Fibroblast of villous mesenchyme (primary cell): ENCODE measurements at regions not wholly inside any gene's neighbourhood (a gene's known extent, or its start where the extent isn't known, plus 50 kb on each side); places are given as distances from the start of the nearest gene placed in this dataset.

Experiments
- DNase-seq: peaks from one replicate; pipeline ENCODE4 v3.0.0-alpha.2; 2010; ENCODE audit warnings: low read depth
- H3K4me3 ChIP-seq: 2 replicates; pipeline ENCODE4 v1.5.1; 2011; ENCODE audit warnings: low read depth, mild to moderate bottlenecking, low read length
- CTCF ChIP-seq: IDR thresholded peaks from 2 replicates; pipeline ENCODE4 v1.5.1; 2012; ENCODE audit warnings: low read depth, mild to moderate bottlenecking, low read length; ENCODE audit not compliant: insufficient read depth

- DNase-seq: no peak
- TF ChIP-seq CTCF: no peak
- H3K4me3 ChIP-seq: no peak overlapping the region
These were observed 439.0 kb downstream of the GPM6A start for GRCh38 chr4:175373031-175373430.

- no peak for TF ChIP-seq CTCF
- DNase-seq: no peak
- no peak overlapping the region for H3K4me3 ChIP-seq
These were observed 437.6 kb downstream of the GPM6A start for GRCh38 chr4:175374459-175374858.

- no peak overlapping the region for H3K4me3 ChIP-seq
- TF ChIP-seq CTCF: no peak
- DNase-seq: no peak
These were observed 435.6 kb downstream of the GPM6A start for GRCh38 chr4:175376287-175376977.

GRCh38 chr4:175377203-175377602, 434.9 kb downstream of the GPM6A start:
- DNase-seq: no peak
- TF ChIP-seq CTCF: no peak
- no peak overlapping the region for H3K4me3 ChIP-seq

- DNase-seq: no peak
These were observed 433.7 kb downstream of the GPM6A start for GRCh38 chr4:175378372-175378771.

GRCh38 chr4:175380841-175381240, 431.2 kb downstream of the GPM6A start:
- no peak for TF ChIP-seq CTCF
- H3K4me3 ChIP-seq: no peak overlapping the region
- no peak for DNase-seq

More at GRCh38 chr4:175378372-175378771, 433.7 kb downstream of the GPM6A start:
- no peak overlapping the region for H3K4me3 ChIP-seq
- TF ChIP-seq CTCF: no peak

GRCh38 chr4:175385797-175386196, 426.3 kb downstream of the GPM6A start:
- no peak for TF ChIP-seq CTCF
- no peak overlapping the region for H3K4me3 ChIP-seq
- DNase-seq: peak; percentile 2
